Lower lobe of right lung (tissue), 2 donors: ENCODE measurements at regions not wholly inside any gene's neighbourhood (a gene's known extent, or its start where the extent isn't known, plus 50 kb on each side); places are given as distances from the start of the nearest gene placed in this dataset.

Experiments
- ATAC-seq, 2 donors: fragments of 200-7000 bp; cut with Tn5 transposase; one replicate each; pipeline ENCODE4 v1.9.1; 2020 to 2022; ENCODE audit warnings: mild to moderate bottlenecking in 2 of 2, moderate library complexity in 2 of 2
- DNase-seq: peaks from one replicate; pipeline ENCODE4 v3.0.0-alpha.2; 2020
- H3K27ac ChIP-seq: fragments of 200-600 bp; one replicate; pipeline ENCODE4 v1.8.0; 2022
- H3K27me3 ChIP-seq: fragments of 200-600 bp; one replicate; pipeline ENCODE4 v1.8.0; 2022; ENCODE audit warnings: low read depth
- H3K36me3 ChIP-seq: fragments of 200-600 bp; one replicate; pipeline ENCODE4 v1.8.0; 2022; ENCODE audit warnings: mild to moderate bottlenecking
- H3K4me1 ChIP-seq: fragments of 200-600 bp; one replicate; pipeline ENCODE4 v1.8.0; 2022
- H3K4me3 ChIP-seq: fragments of 200-600 bp; one replicate; pipeline ENCODE4 v1.8.0; 2022; ENCODE audit warnings: mild to moderate bottlenecking
- H3K9me3 ChIP-seq: fragments of 200-600 bp; one replicate; pipeline ENCODE4 v1.8.0; 2022
- CTCF ChIP-seq: fragments of 200-600 bp; IDR thresholded peaks from one replicate; pipeline ENCODE4 v1.8.0; 2022; ENCODE audit warnings: antibody characterized with exemption, mild to moderate bottlenecking
- intact Hi-C: fragments of 100-400 bp; cut with DNase I; formaldehyde crosslinking; loops from one replicate; pipeline ENCODE4 v1.11.0; 2022
- donor health status: DM: no; HTN: yes; CAD: no; lungs with severe emphysema.

- H3K4me1 ChIP-seq = no peaks in the 10 kb centered on the region
- no peak overlapping the region for H3K4me3 ChIP-seq
- peaks cover 18% of the 10 kb centered on the region for H3K9me3 ChIP-seq
- ATAC-seq (no peak), DNase-seq (no peak)
- H3K27ac ChIP-seq = no peak overlapping the region
- no peaks in the 10 kb centered on the region for H3K27me3 ChIP-seq
- H3K36me3 ChIP-seq = no peaks in the 10 kb centered on the region
- intact Hi-C loops = no loop called here
- no peak for TF ChIP-seq CTCF
Measured at GRCh38 chr12:125577334-125577733, 512.1 kb downstream of the AACS start.

DNA sequence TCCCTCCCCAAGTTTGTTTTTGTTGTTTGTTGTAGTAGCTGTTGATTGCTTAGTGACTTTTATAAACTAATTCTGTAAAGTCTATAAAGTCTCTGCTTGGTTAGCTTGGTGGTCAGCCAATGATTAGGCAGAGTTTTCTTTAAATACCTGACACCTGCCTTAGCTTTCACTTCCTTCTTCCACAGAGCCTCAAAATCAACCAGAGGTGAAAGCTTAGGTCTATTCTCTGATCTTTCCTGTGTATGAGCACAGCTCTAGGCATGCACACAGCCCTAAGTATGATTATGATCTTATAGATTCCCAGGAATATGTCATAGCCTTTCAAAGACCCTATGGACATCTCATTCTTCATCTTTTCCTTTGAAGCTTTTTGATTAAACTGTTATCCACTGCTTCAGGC lies 514.7 kb downstream of the AACS start:
- Histone ChIP-seq H3K9me3 (peaks cover 18% of the 10 kb centered on the region), H3K4me3 (no peak overlapping the region), H3K27me3 (no peaks in the 10 kb centered on the region), H3K27ac (no peak overlapping the region), H3K36me3 (no peaks in the 10 kb centered on the region), H3K4me1 (no peaks in the 10 kb centered on the region)
- intact Hi-C loops = no loop called here
- TF ChIP-seq CTCF = no peak
- DNase-seq (no peak), ATAC-seq (no peak)

GRCh38 chr12:125583071-125583470 lies 517.8 kb downstream of the AACS start:
- Histone ChIP-seq H3K27me3 (no peaks in the 10 kb centered on the region), H3K4me3 (no peak overlapping the region), H3K4me1 (no peaks in the 10 kb centered on the region), H3K9me3 (peaks cover 18% of the 10 kb centered on the region), H3K27ac (no peak overlapping the region), H3K36me3 (no peaks in the 10 kb centered on the region)
- ATAC-seq (no peak), DNase-seq (no peak)
- no peak for TF ChIP-seq CTCF
- intact Hi-C loops = no loop called here

- Histone ChIP-seq H3K4me1 (no peaks in the 10 kb centered on the region), H3K36me3 (no peaks in the 10 kb centered on the region), H3K27me3 (no peaks in the 10 kb centered on the region), H3K4me3 (no peak overlapping the region), H3K9me3 (no peaks in the 10 kb centered on the region), H3K27ac (no peak overlapping the region)
- no peak for TF ChIP-seq CTCF
- DNase-seq (no peak), ATAC-seq (no peak)
- intact Hi-C loops = no loop called here
Measured at GRCh38 chr12:125586441-125586840, 521.2 kb downstream of the AACS start.

DNA sequence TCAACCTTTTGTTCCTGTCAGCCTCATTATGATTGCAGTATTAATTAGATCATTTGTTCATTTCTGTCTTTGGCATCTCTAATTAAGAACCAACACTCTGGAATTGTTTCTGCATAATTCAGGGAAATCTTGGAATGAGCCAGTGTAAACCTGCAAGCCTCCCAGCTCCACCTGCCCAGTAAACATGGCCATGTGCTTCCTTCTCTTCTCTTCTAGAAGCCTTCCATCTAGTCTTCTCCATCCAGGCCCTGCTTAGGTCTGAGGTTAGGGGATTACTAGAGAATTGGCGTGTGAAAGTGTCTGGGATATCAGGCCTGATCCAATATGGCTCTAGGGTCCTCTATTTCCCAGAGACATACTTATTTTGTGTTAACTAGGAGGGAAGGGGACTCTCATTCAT lies 528.0 kb downstream of the AACS start:
- DNase-seq (no peak), ATAC-seq (no peak)
- Histone ChIP-seq H3K4me1 (no peaks in the 10 kb centered on the region), H3K4me3 (no peak overlapping the region), H3K9me3 (no peaks in the 10 kb centered on the region), H3K36me3 (no peaks in the 10 kb centered on the region), H3K27ac (no peak overlapping the region), H3K27me3 (no peaks in the 10 kb centered on the region)
- TF ChIP-seq CTCF = no peak
- intact Hi-C loops = no loop called here

GRCh38 chr12:125604976-125605375 lies 539.7 kb downstream of the AACS start:
- DNase-seq (no peak), ATAC-seq (no peak)
- Histone ChIP-seq H3K36me3 (no peaks in the 10 kb centered on the region), H3K9me3 (no peaks in the 10 kb centered on the region), H3K27ac (no peak overlapping the region), H3K27me3 (no peaks in the 10 kb centered on the region), H3K4me3 (no peak overlapping the region), H3K4me1 (no peaks in the 10 kb centered on the region)
- intact Hi-C loops = no loop called here
- TF ChIP-seq CTCF = no peak
